T-helper 22 cell (primary cell): ENCODE measurements at regions not wholly inside any gene's neighbourhood (a gene's known extent, or its start where the extent isn't known, plus 50 kb on each side); places are given as distances from the start of the nearest gene placed in this dataset.

Experiments
- DNase-seq: peaks from one replicate; pipeline ENCODE4 v3.0.0-alpha.2; 2020; ENCODE audit warnings: low read depth

- no peak for DNase-seq
These were observed 56.5 kb upstream of the EEPD1 start for GRCh38 chr7:36096460-36097095.

DNA sequence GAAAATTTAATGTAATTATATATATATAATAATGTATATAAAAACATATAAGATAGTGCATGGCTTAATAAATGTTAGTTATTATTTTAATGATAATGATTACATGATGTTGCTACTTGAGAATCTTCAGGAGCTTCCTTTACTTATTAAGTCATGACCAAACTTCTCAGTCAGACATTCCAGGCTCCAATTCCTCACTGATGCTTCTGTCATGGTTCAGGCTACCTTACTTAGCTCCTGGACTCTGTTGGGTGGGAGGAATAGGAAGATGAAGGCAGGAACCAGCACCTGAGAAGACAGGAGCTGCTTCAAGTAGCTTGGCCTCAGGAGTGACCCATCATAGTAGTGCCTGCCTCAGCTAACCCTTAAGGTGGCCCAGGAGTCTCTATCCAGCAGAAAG lies 55.0 kb upstream of the EEPD1 start:
- DNase-seq, result no peak

DNA sequence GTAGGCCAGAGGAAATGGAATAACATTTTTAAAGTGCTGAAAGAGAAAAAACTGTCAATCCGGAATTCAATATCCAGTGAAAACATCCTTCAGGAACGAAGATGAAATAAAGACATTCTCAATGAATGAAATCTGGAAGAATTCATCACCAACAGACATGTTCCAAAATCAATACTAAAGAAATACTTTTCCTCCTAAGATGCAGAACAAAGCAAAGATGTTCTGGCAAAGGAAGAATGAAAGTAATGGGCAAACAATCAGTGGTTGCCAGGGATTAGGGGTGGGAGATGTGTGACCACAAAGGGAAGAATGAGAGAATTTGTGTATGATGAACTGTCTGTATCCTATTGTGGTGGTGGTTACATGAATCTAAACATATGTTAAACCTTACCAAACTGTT lies 52.8 kb upstream of the EEPD1 start:
- no peak for DNase-seq

DNA sequence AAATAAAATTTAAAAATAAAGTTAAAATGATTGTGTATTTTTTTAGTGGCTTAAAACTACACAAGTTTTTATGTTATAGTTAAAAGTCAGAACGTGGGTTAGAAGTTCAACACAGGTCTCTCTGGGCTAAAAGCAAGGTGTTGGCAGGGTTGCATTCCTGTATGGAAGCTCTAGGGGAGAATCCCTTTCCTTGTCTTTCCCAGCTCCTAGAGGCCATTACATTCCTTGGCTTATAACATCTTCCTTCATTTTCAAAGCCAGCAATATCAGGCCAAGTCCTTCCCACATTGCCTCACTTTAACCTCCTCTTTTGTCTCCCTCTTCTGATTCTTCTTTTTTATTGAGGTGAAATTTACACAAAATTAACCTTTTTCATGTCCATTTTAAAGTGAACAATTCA lies 52.4 kb upstream of the EEPD1 start:
- DNase-seq, result no peak
